IMR-90 (cell line): ENCODE measurements at regions not wholly inside any gene's neighbourhood (a gene's known extent, or its start where the extent isn't known, plus 50 kb on each side); places are given as distances from the start of the nearest gene placed in this dataset.

Source experiments
- ATAC-seq: fragments of 200-7000 bp; cut with Tn5 transposase; 2 replicates; pipeline ENCODE4 v1.9.1; 2020; ENCODE audit warnings: low read depth, mild to moderate bottlenecking, moderate library complexity
- BruUV-seq: library from RNA; stranded (reverse); fragments of 400-500 nt; replicated peaks from 2 replicates; lab custom pipeline; 2021; lab: Mats Ljungman, UMichigan
- CTCF ChIA-PET: fragments of 300-600 bp; formaldehyde crosslinking; extraction: SDS; loops from one replicate; lab custom pipeline; 2021; ENCODE audit warnings: antibody characterized with exemption; lab: Yijun Ruan, JAX
- POLR2A ChIA-PET: fragments of 300-600 bp; sonication (Branson Sonifier 250); formaldehyde crosslinking; loops from one replicate; lab custom pipeline; 2022; ENCODE audit warnings: antibody characterized with exemption; ENCODE audit not compliant: unreplicated experiment; lab: Charles Lee
- DNase-seq: peaks from one replicate; pipeline ENCODE4 v3.0.0; 2013
- H2AFZ ChIP-seq: replicated peaks from 2 replicates; pipeline ENCODE3; 2013; ENCODE audit warnings: low read length, mild to moderate bottlenecking; ENCODE audit not compliant: poor library complexity
- H2AK5ac ChIP-seq: 2 replicates; pipeline ENCODE4 v1.6.1; 2013; ENCODE audit warnings: low read depth, low read length, inconsistent platforms
- H2AK9ac ChIP-seq: replicated peaks from 2 replicates; pipeline ENCODE3; 2013; ENCODE audit warnings: mild to moderate bottlenecking, low read depth, low read length, moderate library complexity; ENCODE audit not compliant: poor library complexity
- H2BK120ac ChIP-seq: 2 replicates; pipeline ENCODE4 v1.6.1; 2013; ENCODE audit warnings: low read depth, low read length, inconsistent platforms
- H2BK15ac ChIP-seq: 3 replicates; pipeline ENCODE4 v1.6.1; 2013; ENCODE audit warnings: low read depth, low read length, inconsistent platforms
- H2BK20ac ChIP-seq: 2 replicates; pipeline ENCODE4 v1.6.1; 2013; ENCODE audit warnings: low read depth, mild to moderate bottlenecking, inconsistent platforms, low read length, moderate library complexity
- H2BK5ac ChIP-seq: 2 replicates; pipeline ENCODE4 v1.6.1; 2013; ENCODE audit warnings: mild to moderate bottlenecking, low read depth, low read length, inconsistent platforms; ENCODE audit not compliant: poor library complexity, severe bottlenecking
- H3K14ac ChIP-seq: replicated peaks from 2 replicates; pipeline ENCODE4 v1.6.1; 2013; ENCODE audit warnings: low read depth, low read length, inconsistent platforms
- H3K18ac ChIP-seq: 2 replicates; pipeline ENCODE4 v1.6.1; 2013; ENCODE audit warnings: low read depth, low read length, control low read depth
- H3K23ac ChIP-seq: 2 replicates; pipeline ENCODE4 v1.6.1; 2013; ENCODE audit warnings: low read depth, low read length, inconsistent platforms
- H3K27ac ChIP-seq: 2 replicates; pipeline ENCODE4 v1.5.1; 2013; ENCODE audit warnings: mild to moderate bottlenecking, control low read depth, low read length; ENCODE audit not compliant: insufficient read depth
- H3K27me3 ChIP-seq: 2 replicates; pipeline ENCODE4 v1.6.1; 2013; ENCODE audit warnings: low read length; ENCODE audit not compliant: control insufficient read depth, insufficient read depth
- H3K36me3 ChIP-seq: 2 replicates; pipeline ENCODE4 v1.6.1; 2013; ENCODE audit warnings: low read length, mixed read lengths; ENCODE audit not compliant: control insufficient read depth, insufficient read depth
- H3K4ac ChIP-seq: 2 replicates; pipeline ENCODE4 v1.6.1; 2013; ENCODE audit warnings: low read depth, low read length, inconsistent platforms
- H3K4me1 ChIP-seq: 2 replicates; pipeline ENCODE4 v1.6.1; 2013; ENCODE audit warnings: low read length, mixed read lengths; ENCODE audit not compliant: control insufficient read depth, insufficient read depth
- H3K4me2 ChIP-seq: 2 replicates; pipeline ENCODE4 v1.6.1; 2013; ENCODE audit warnings: low read depth, mild to moderate bottlenecking, control low read depth, low read length, moderate library complexity
- H3K4me3 ChIP-seq: 2 replicates; pipeline ENCODE4 v1.5.1; 2013; ENCODE audit warnings: low read depth, mild to moderate bottlenecking, control low read depth, low read length, moderate library complexity; ENCODE audit not compliant: insufficient read depth
- H3K56ac ChIP-seq: 2 replicates; pipeline ENCODE4 v1.6.1; 2013; ENCODE audit warnings: low read length, inconsistent platforms; ENCODE audit not compliant: insufficient read depth; ENCODE audit errors: extremely low read depth
- H3K79me1 ChIP-seq, 2 experiments: 2 replicates each; pipeline ENCODE4 v1.6.1; 2013; ENCODE audit warnings: low read length in 2 of 2, inconsistent platforms in 1 of 2, low read depth in 1 of 2
- H3K9ac ChIP-seq: 2 replicates; pipeline ENCODE4 v1.6.1; 2013; ENCODE audit warnings: low read depth, low read length, control low read depth
- H3K9me1 ChIP-seq: 2 replicates; pipeline ENCODE4 v1.6.1; 2013; ENCODE audit warnings: low read length, inconsistent platforms; ENCODE audit not compliant: insufficient read depth
- H3K9me3 ChIP-seq: 2 replicates; pipeline ENCODE4 v1.6.1; 2013; ENCODE audit warnings: low read length; ENCODE audit not compliant: control insufficient read depth, insufficient read depth
- H4K20me1 ChIP-seq: 2 replicates; pipeline ENCODE4 v1.6.1; 2013; ENCODE audit warnings: low read length, inconsistent platforms; ENCODE audit not compliant: insufficient read depth
- H4K5ac ChIP-seq: 2 replicates; pipeline ENCODE4 v1.6.1; 2013; ENCODE audit warnings: mild to moderate bottlenecking, low read depth, low read length, control low read depth
- H4K8ac ChIP-seq, 2 experiments: 2 replicates each; pipeline ENCODE4 v1.6.1; 2013; ENCODE audit warnings: low read depth in 2 of 2, low read length in 2 of 2, control low read depth in 1 of 2, inconsistent platforms in 1 of 2
- H4K91ac ChIP-seq: 2 replicates; pipeline ENCODE4 v1.6.1; 2013; ENCODE audit warnings: low read depth, low read length, inconsistent platforms; ENCODE audit not compliant: insufficient read depth
- CEBPB ChIP-seq: IDR thresholded peaks from 2 replicates; pipeline ENCODE4 v1.6.1; 2012; ENCODE audit warnings: low read depth, low read length, improper control_type of control experiment
- CHD1 ChIP-seq: IDR thresholded peaks from 2 replicates; pipeline ENCODE4 v1.6.1; 2012; ENCODE audit warnings: low read depth, low read length, improper control_type of control experiment
- MAFK ChIP-seq: IDR thresholded peaks from 2 replicates; pipeline ENCODE4 v1.6.1; 2012; ENCODE audit warnings: low read depth, low read length, improper control_type of control experiment
- MAZ ChIP-seq: IDR thresholded peaks from 2 replicates; pipeline ENCODE4 v1.6.1; 2012; ENCODE audit warnings: low read depth, mild to moderate bottlenecking, low read length, improper control_type of control experiment, moderate library complexity, borderline replicate concordance
- MXI1 ChIP-seq: IDR thresholded peaks from 2 replicates; pipeline ENCODE4 v1.6.1; 2012; ENCODE audit warnings: low read depth, mild to moderate bottlenecking, low read length, moderate library complexity, borderline replicate concordance
- NFE2L2 ChIP-seq: fragments of 150-350 bp; IDR thresholded peaks from 2 replicates; pipeline ENCODE4 v1.6.1; 2016; ENCODE audit warnings: low read depth, mild to moderate bottlenecking, low read length
- POLR2A ChIP-seq: IDR thresholded peaks from 2 replicates; pipeline ENCODE4 v1.6.1; 2012; ENCODE audit warnings: mild to moderate bottlenecking, low read depth, low read length
- RAD21 ChIP-seq: IDR thresholded peaks from 2 replicates; pipeline ENCODE4 v1.6.1; 2012; ENCODE audit warnings: low read length, improper control_type of control experiment
- RCOR1 ChIP-seq: IDR thresholded peaks from 2 replicates; pipeline ENCODE4 v1.6.1; 2012; ENCODE audit warnings: mild to moderate bottlenecking, low read length, improper control_type of control experiment; ENCODE audit not compliant: insufficient replicate concordance
- WGBS, 2 experiments: methylation state at CpG; one replicate each; pipeline versions ENCODE4 v1.1.5 to v1.1.7; 2013; ENCODE audit warnings: missing lambda C conversion rate in 2 of 2; ENCODE audit not compliant: insufficient read length in 1 of 2; ENCODE audit errors: extremely low coverage in 2 of 2; 5-methylcytosine and 5-hydroxymethylcytosine counted together
- dilution Hi-C: fragments of 300-500 bp; cut with HindIII; formaldehyde crosslinking; loops from one replicate; pipeline ENCODE4 v1.14.3; 2018; ENCODE audit warnings: low sequenced_read_pairs; ENCODE audit not compliant: unreplicated experiment
- in situ Hi-C: fragments of 300-500 bp; cut with MboI; formaldehyde crosslinking; loops from 3 replicates; pipeline ENCODE4 v1.14.3; 2019; ENCODE audit warnings: low sequenced_read_pairs, inconsistent platforms, mixed read lengths
- intact Hi-C: fragments of 100-400 bp; cut with micrococcal nuclease; formaldehyde crosslinking; loops from 2 replicates; pipeline ENCODE4 v1.10.0; 2022
- TF ChIP-seq, protein P1 (sequence below): conservative IDR thresholded peaks from 2 replicates; pipeline ENCODE4 v1.5.1; 2012; ENCODE audit warnings: mild to moderate bottlenecking, low read depth, low read length, improper control_type of control experiment
- TF ChIP-seq, protein P2 (sequence below): fragments of 150-350 bp; IDR thresholded peaks from 2 replicates; pipeline ENCODE4 v1.6.1; 2017; ENCODE audit warnings: mild to moderate bottlenecking, antibody characterized with exemption, low read length, low read depth
- TF ChIP-seq, protein P3 (sequence below): fragments of 150-350 bp; IDR thresholded peaks from 2 replicates; pipeline ENCODE4 v1.6.1; 2016; ENCODE audit warnings: low read depth, mild to moderate bottlenecking, low read length, moderate library complexity, borderline replicate concordance

DNA sequence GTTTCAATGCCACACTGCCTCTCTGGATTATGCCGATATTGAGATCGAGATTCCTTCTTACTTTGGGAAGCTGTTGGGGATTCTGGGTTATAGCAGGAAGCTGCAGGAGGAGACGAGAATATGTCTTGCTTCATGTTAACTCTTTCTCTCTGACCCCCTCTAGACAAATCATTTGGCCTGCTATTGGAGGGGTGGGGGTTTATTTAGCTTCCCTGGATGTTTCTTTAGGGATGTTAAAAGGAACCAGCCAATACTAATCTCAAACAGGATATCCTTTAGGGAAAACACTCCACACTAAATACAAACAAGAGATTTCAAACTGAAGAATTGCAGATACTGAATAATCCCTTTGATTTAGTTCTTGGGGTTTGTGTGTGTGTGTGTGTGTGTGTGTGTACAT lies 102.6 kb downstream of the TMEM100 start:
- Histone ChIP-seq H3K27ac (no peak overlapping the region), H3K27me3 (peaks cover 2% of the 10 kb centered on the region; the same call in 1 of the 2 replicates), H3K9ac (no peak overlapping the region), H2BK5ac (no peak overlapping the region), H3K14ac (no peak overlapping the region), H2AK9ac (no peak overlapping the region), H2BK20ac (no peak overlapping the region), H2AFZ (no peak overlapping the region), H3K9me1 (no peaks in the 10 kb centered on the region), H3K23ac (no peak overlapping the region), H2AK5ac (no peak overlapping the region), H2BK120ac (no peak overlapping the region), H3K56ac (no peak overlapping the region), H4K20me1 (no peaks in the 10 kb centered on the region), H4K8ac (no peak overlapping the region), H3K79me1 (no peaks in the 10 kb centered on the region), H2BK15ac (no peak overlapping the region), H3K18ac (no peak overlapping the region), H3K9me3 (no peaks in the 10 kb centered on the region), H4K91ac (no peak overlapping the region), H3K4ac (no peak overlapping the region), H3K4me2 (no peak overlapping the region), H4K5ac (no peak overlapping the region), H3K36me3 (no peaks in the 10 kb centered on the region), H3K4me3 (no peak overlapping the region), H3K4me1 (peaks cover 5% of the 10 kb centered on the region; the same call in 1 of the 2 replicates)
- in situ Hi-C loops (no loop called here), dilution Hi-C loops (no loop called here), intact Hi-C loops (no loop called here)
- no peak for DNase-seq
- CTCF ChIA-PET = interaction anchor here (1.1 kb wide), 1 partner anchor 10 kb away, joined by 5 read pairs; no protein-coding TSS in a partner anchor
- no TSS peak for BruUV-seq
- no CpG with 5 or more reads among the region's 3 CpGs for WGBS, 2 experiments
- TF ChIP-seq RAD21 = no peak
- TF ChIP-seq, protein P1, sequence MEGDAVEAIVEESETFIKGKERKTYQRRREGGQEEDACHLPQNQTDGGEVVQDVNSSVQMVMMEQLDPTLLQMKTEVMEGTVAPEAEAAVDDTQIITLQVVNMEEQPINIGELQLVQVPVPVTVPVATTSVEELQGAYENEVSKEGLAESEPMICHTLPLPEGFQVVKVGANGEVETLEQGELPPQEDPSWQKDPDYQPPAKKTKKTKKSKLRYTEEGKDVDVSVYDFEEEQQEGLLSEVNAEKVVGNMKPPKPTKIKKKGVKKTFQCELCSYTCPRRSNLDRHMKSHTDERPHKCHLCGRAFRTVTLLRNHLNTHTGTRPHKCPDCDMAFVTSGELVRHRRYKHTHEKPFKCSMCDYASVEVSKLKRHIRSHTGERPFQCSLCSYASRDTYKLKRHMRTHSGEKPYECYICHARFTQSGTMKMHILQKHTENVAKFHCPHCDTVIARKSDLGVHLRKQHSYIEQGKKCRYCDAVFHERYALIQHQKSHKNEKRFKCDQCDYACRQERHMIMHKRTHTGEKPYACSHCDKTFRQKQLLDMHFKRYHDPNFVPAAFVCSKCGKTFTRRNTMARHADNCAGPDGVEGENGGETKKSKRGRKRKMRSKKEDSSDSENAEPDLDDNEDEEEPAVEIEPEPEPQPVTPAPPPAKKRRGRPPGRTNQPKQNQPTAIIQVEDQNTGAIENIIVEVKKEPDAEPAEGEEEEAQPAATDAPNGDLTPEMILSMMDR = no peak
- TF ChIP-seq, protein P2, sequence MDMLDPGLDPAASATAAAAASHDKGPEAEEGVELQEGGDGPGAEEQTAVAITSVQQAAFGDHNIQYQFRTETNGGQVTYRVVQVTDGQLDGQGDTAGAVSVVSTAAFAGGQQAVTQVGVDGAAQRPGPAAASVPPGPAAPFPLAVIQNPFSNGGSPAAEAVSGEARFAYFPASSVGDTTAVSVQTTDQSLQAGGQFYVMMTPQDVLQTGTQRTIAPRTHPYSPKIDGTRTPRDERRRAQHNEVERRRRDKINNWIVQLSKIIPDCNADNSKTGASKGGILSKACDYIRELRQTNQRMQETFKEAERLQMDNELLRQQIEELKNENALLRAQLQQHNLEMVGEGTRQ = no peak
- no peak for TF ChIP-seq POLR2A
- no peak for TF ChIP-seq MAFK
- no peak for TF ChIP-seq CEBPB
- TF ChIP-seq MAZ = no peak
- TF ChIP-seq MXI1 = no peak
- no peak for TF ChIP-seq CHD1
- no peak for TF ChIP-seq NFE2L2
- TF ChIP-seq RCOR1 = no peak
- TF ChIP-seq, protein P3, sequence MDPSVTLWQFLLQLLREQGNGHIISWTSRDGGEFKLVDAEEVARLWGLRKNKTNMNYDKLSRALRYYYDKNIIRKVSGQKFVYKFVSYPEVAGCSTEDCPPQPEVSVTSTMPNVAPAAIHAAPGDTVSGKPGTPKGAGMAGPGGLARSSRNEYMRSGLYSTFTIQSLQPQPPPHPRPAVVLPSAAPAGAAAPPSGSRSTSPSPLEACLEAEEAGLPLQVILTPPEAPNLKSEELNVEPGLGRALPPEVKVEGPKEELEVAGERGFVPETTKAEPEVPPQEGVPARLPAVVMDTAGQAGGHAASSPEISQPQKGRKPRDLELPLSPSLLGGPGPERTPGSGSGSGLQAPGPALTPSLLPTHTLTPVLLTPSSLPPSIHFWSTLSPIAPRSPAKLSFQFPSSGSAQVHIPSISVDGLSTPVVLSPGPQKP = no peak
- ATAC-seq = no peak
- POLR2A ChIA-PET = no interaction called here
